ENCODE measurements at regions not wholly inside any gene's neighbourhood (a gene's known extent, or its start where the extent isn't known, plus 50 kb on each side); places are given as distances from the start of the nearest gene placed in this dataset.

- DNase-seq (ENCODE audit: low spot score) = no peak
- no peak overlapping the region for H3K27ac ChIP-seq (ENCODE audit: low read depth)
- H3K36me3 Mint-ChIP-seq (ENCODE audit: low read depth) = no peaks in the 10 kb centered on the region
- no peak overlapping the region for H2AFZ ChIP-seq
- H3K4me2 ChIP-seq = no peak overlapping the region
- no peaks in the 10 kb centered on the region for H3K27me3 Mint-ChIP-seq (ENCODE audit: insufficient read depth, low read depth, poor library complexity)
- H3K27me3 ChIP-seq (ENCODE audit: insufficient read depth) = no peaks in the 10 kb centered on the region
- no peak overlapping the region for H3K4me3 Mint-ChIP-seq
- H3K4me1 ChIP-seq (ENCODE audit: insufficient read depth) = no peaks in the 10 kb centered on the region
- H3K9me3 Mint-ChIP-seq = no peaks in the 10 kb centered on the region
- H3F3A ChIP-seq (replicated peaks; ENCODE audit: low read depth) = no peaks in the 10 kb centered on the region
- H3K36me3 ChIP-seq (ENCODE audit: insufficient read depth) = no peaks in the 10 kb centered on the region
- TF ChIP-seq REST (IDR thresholded peaks at IDR 0.05; ENCODE audit: unreplicated experiment) (no peak), ETS1 (IDR thresholded peaks at IDR 0.05) (no peak), NANOG (IDR thresholded peaks at IDR 0.05; ENCODE audit: borderline replicate concordance) (no peak), JUNB (IDR thresholded peaks at IDR 0.05; ENCODE audit: unreplicated experiment) (no peak), CREB1 (CRISPR knock-in tag; IDR thresholded peaks at IDR 0.05; ENCODE audit: low read depth) (no peak), ZNF462 (CRISPR knock-in tag; IDR thresholded peaks at IDR 0.05) (no peak), ZNF114 (CRISPR knock-in tag; IDR thresholded peaks at IDR 0.05) (no peak), EZH2phosphoT487 (IDR thresholded peaks at IDR 0.05; ENCODE audit: unreplicated experiment) (no peak), EZH2 (IDR thresholded peaks at IDR 0.05; ENCODE audit: low read depth, unreplicated experiment) (no peak), ZNF331 (CRISPR knock-in tag; IDR thresholded peaks at IDR 0.05; ENCODE audit: low read depth) (no peak)
- no peak for ATAC-seq
- H3K4me1 Mint-ChIP-seq = no peaks in the 10 kb centered on the region
- H3K9me2 ChIP-seq (ENCODE audit: insufficient read depth) = no peaks in the 10 kb centered on the region
- no peaks in the 10 kb centered on the region for H4K20me1 ChIP-seq (replicated peaks; ENCODE audit: insufficient read depth)
- no peak overlapping the region for H3K27ac Mint-ChIP-seq
- H3K79me2 ChIP-seq (replicated peaks; ENCODE audit: insufficient read depth) = no peaks in the 10 kb centered on the region
- no peak overlapping the region for H3K4me3 ChIP-seq
Observed at GRCh38 chrX:34377645-34378044, 245.5 kb upstream of the FAM47A start.

All from GM23338 (cell line).